H9 (cell line): ENCODE measurements at regions not wholly inside any gene's neighbourhood (a gene's known extent, or its start where the extent isn't known, plus 50 kb on each side); places are given as distances from the start of the nearest gene placed in this dataset.

Source experiments
- DNase-seq: peaks from one replicate; pipeline ENCODE4 v3.0.0-alpha.2; 2017
- H2AFZ ChIP-seq: one replicate; pipeline ENCODE4 v1.6.1; 2013; ENCODE audit warnings: mild to moderate bottlenecking, low read length, control low read depth, moderate library complexity
- H2AK5ac ChIP-seq: 2 replicates; pipeline ENCODE4 v1.6.1; 2013; ENCODE audit warnings: low read length, control low read depth, mixed read lengths; ENCODE audit not compliant: insufficient read length
- H2BK120ac ChIP-seq: one replicate; pipeline ENCODE4 v1.6.1; 2013; ENCODE audit warnings: low read depth, mild to moderate bottlenecking, low read length, control low read depth, inconsistent platforms; ENCODE audit not compliant: poor library complexity, severe bottlenecking
- H2BK12ac ChIP-seq: 2 replicates; pipeline ENCODE4 v1.6.1; 2013; ENCODE audit warnings: low read length, control low read depth, mixed read lengths, low read depth; ENCODE audit not compliant: insufficient read length
- H2BK15ac ChIP-seq: 2 replicates; pipeline ENCODE4 v1.6.1; 2013; ENCODE audit warnings: low read depth, low read length, control low read depth
- H2BK20ac ChIP-seq: one replicate; pipeline ENCODE4 v1.6.1; 2013; ENCODE audit warnings: low read depth, mild to moderate bottlenecking, low read length, control low read depth, inconsistent platforms; ENCODE audit not compliant: poor library complexity, severe bottlenecking
- H2BK5ac ChIP-seq: 2 replicates; pipeline ENCODE4 v1.6.1; 2013; ENCODE audit warnings: low read length, control low read depth, mixed read lengths; ENCODE audit not compliant: insufficient read length
- H3K14ac ChIP-seq: 2 replicates; pipeline ENCODE4 v1.6.1; 2013; ENCODE audit warnings: low read length, control low read depth; ENCODE audit not compliant: insufficient read depth
- H3K18ac ChIP-seq: 2 replicates; pipeline ENCODE4 v1.6.1; 2013; ENCODE audit warnings: low read depth, mild to moderate bottlenecking, mixed read lengths, low read length, control low read depth; ENCODE audit not compliant: insufficient read length
- H3K23ac ChIP-seq: 2 replicates; pipeline ENCODE4 v1.6.1; 2013; ENCODE audit warnings: low read length, control low read depth, mixed read lengths, low read depth; ENCODE audit not compliant: insufficient read length
- H3K23me2 ChIP-seq: 2 replicates; pipeline ENCODE4 v1.6.1; 2013; ENCODE audit warnings: low read depth, mild to moderate bottlenecking, mixed read lengths, low read length, control low read depth; ENCODE audit not compliant: insufficient read length, poor library complexity, severe bottlenecking
- H3K27ac ChIP-seq: 2 replicates; pipeline ENCODE4 v1.5.1; 2013; ENCODE audit warnings: low read length, control low read depth, mixed read lengths, low read depth; ENCODE audit not compliant: insufficient read length
- H3K27me3 ChIP-seq: 2 replicates; pipeline ENCODE4 v1.6.1; 2013; ENCODE audit warnings: low read length, control low read depth, inconsistent platforms; ENCODE audit not compliant: insufficient read depth
- H3K4ac ChIP-seq: 2 replicates; pipeline ENCODE4 v1.6.1; 2013; ENCODE audit warnings: low read depth, mild to moderate bottlenecking, control low read depth, inconsistent platforms, low read length, moderate library complexity
- H3K4me1 ChIP-seq: 2 replicates; pipeline ENCODE4 v1.6.1; 2013; ENCODE audit warnings: low read length, control low read depth, inconsistent platforms; ENCODE audit not compliant: insufficient read depth
- H3K4me2 ChIP-seq: 2 replicates; pipeline ENCODE4 v1.6.1; 2013; ENCODE audit warnings: low read length, control low read depth, mixed read lengths; ENCODE audit not compliant: insufficient read length, insufficient read depth
- H3K56ac ChIP-seq: 2 replicates; pipeline ENCODE4 v1.6.1; 2013; ENCODE audit warnings: low read depth, mild to moderate bottlenecking, mixed read lengths, low read length, control low read depth; ENCODE audit not compliant: insufficient read length
- H3K79me1 ChIP-seq: 2 replicates; pipeline ENCODE4 v1.6.1; 2013; ENCODE audit warnings: low read depth, mild to moderate bottlenecking, moderate library complexity, low read length, control low read depth, inconsistent platforms; ENCODE audit not compliant: insufficient read depth, poor library complexity, severe bottlenecking
- H3K79me2 ChIP-seq: 2 replicates; pipeline ENCODE4 v1.6.1; 2013; ENCODE audit warnings: low read length, control low read depth, inconsistent platforms; ENCODE audit not compliant: insufficient read depth
- H3K9ac ChIP-seq: 2 replicates; pipeline ENCODE4 v1.6.1; 2013; ENCODE audit warnings: low read length, control low read depth, mixed read lengths; ENCODE audit not compliant: insufficient read length; ENCODE audit errors: extremely low read depth
- H3K9me3 ChIP-seq: one replicate; pipeline ENCODE4 v1.6.1; 2013; ENCODE audit warnings: low read depth, low read length, inconsistent platforms; ENCODE audit not compliant: control insufficient read depth
- H3T11ph ChIP-seq: one replicate; pipeline ENCODE4 v1.6.1; 2013; ENCODE audit warnings: mild to moderate bottlenecking, low read length, control low read depth, inconsistent platforms
- H4K20me1 ChIP-seq: one replicate; pipeline ENCODE4 v1.6.1; 2013; ENCODE audit not compliant: control insufficient read depth, insufficient read length, insufficient read depth
- H4K5ac ChIP-seq: 2 replicates; pipeline ENCODE4 v1.6.1; 2013; ENCODE audit warnings: low read depth, mild to moderate bottlenecking, mixed read lengths, low read length, control low read depth; ENCODE audit not compliant: insufficient read length
- H4K8ac ChIP-seq: replicated peaks from 2 replicates; pipeline ENCODE4 v1.6.1; 2013; ENCODE audit warnings: low read length, control low read depth, mixed read lengths, low read depth; ENCODE audit not compliant: insufficient read length
- H4K91ac ChIP-seq: 2 replicates; pipeline ENCODE4 v1.6.1; 2013; ENCODE audit warnings: low read depth, mild to moderate bottlenecking, moderate library complexity, mixed read lengths, low read length, control low read depth; ENCODE audit not compliant: insufficient read length
- H3K27ac Mint-ChIP-seq, 3 experiments: 2 replicates in 2 of 3; 3 replicates in 1 of 3; pipeline ENCODE4 v1.8.0; 2020 to 2021; ENCODE audit warnings: mixed read lengths in 3 of 3, mild to moderate bottlenecking in 1 of 3, moderate library complexity in 1 of 3
- H3K27me3 Mint-ChIP-seq: 2 replicates; pipeline ENCODE4 v1.8.0; 2021; ENCODE audit warnings: low read depth, mild to moderate bottlenecking, moderate library complexity, mixed read lengths
- H3K36me3 Mint-ChIP-seq, 3 experiments: 2 replicates in 2 of 3; 3 replicates in 1 of 3; pipeline ENCODE4 v1.8.0; 2020 to 2021; ENCODE audit warnings: low read depth in 3 of 3, mixed read lengths in 3 of 3; ENCODE audit not compliant: insufficient read depth in 1 of 3
- H3K4me1 Mint-ChIP-seq, 2 experiments: 2 replicates each; pipeline ENCODE4 v1.8.0; 2020; ENCODE audit warnings: mixed read lengths in 2 of 2
- H3K4me3 Mint-ChIP-seq, 2 experiments: 2 replicates in 1 of 2; 3 replicates in 1 of 2; pipeline ENCODE4 v1.8.0; 2020 to 2021; ENCODE audit warnings: mild to moderate bottlenecking in 2 of 2, mixed read lengths in 2 of 2, moderate library complexity in 1 of 2
- H3K9me3 Mint-ChIP-seq, 2 experiments: 2 replicates in 1 of 2; 3 replicates in 1 of 2; pipeline ENCODE4 v1.8.0; 2020; ENCODE audit warnings: mild to moderate bottlenecking in 2 of 2, mixed read lengths in 2 of 2, moderate library complexity in 1 of 2
- CTCF ChIP-seq: fragments of 200-600 bp; sonication (generic); conservative IDR thresholded peaks from 3 replicates; pipeline ENCODE4 v1.8.0; 2021; ENCODE audit warnings: antibody characterized with exemption, mild to moderate bottlenecking

DNA sequence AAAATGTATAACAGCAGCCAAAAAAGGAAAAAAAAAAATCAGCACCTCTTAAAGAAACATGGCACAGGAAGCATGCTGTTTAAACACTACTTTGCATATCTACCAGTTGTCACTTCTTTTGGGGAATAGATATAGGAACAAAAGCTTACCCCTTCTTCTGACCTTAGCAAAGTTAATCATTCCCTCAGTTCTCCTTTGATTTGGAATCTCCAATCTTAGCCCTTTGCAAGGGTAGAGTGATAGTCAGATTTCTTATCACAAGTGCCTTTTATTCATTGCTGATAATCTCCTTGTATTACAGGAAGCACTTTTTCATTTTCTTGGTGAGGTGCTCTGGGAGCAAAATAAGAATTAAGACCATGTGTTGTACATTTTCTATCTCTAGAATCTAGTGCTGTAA lies 1327.6 kb downstream of the OLFM4 start:
- Histone ChIP-seq H4K20me1 (no peaks in the 10 kb centered on the region), H3K79me2 (no peaks in the 10 kb centered on the region), H3K23me2 (no peaks in the 10 kb centered on the region), H2BK12ac (no peak overlapping the region), H3K14ac (no peak overlapping the region), H3K18ac (no peak overlapping the region), H2BK5ac (no peak overlapping the region), H2BK120ac (no peak overlapping the region), H3T11ph (no peak overlapping the region), H2AK5ac (no peak overlapping the region), H4K5ac (no peak overlapping the region), H3K27ac (peak overlapping the region; percentile 58), H3K56ac (no peak overlapping the region), H3K4me2 (peak overlapping the region; percentile 7), H4K91ac (no peak overlapping the region), H3K9me3 (no peaks in the 10 kb centered on the region), H3K4ac (no peak overlapping the region), H3K27me3 (no peaks in the 10 kb centered on the region), H3K4me1 (peaks cover 2% of the 10 kb centered on the region; the same call in 1 of the 2 replicates), H2BK15ac (no peak overlapping the region), H3K23ac (no peak overlapping the region), H2BK20ac (no peak overlapping the region), H3K79me1 (no peaks in the 10 kb centered on the region), H2AFZ (no peak overlapping the region), H3K9ac (no peak overlapping the region), H4K8ac (no peak overlapping the region)
- peak overlapping the region; percentile 69 to 95 (median 84); a peak in 6 of 7 replicates for H3K27ac Mint-ChIP-seq
- H3K36me3 Mint-ChIP-seq, result peaks cover 2 to 18% (median 12%) of the 10 kb centered on the region in 3 experiments
- no peaks in the 10 kb centered on the region for H3K27me3 Mint-ChIP-seq
- TF ChIP-seq CTCF, result no peak
- peaks cover 6 to 10% of the 10 kb centered on the region in 2 experiments; a peak in 4 of 5 replicates for H3K9me3 Mint-ChIP-seq
- no peak for DNase-seq
- H3K4me3 Mint-ChIP-seq, result peak overlapping the region in 1 of 2 experiments; percentile 44; a peak in 2 of 5 replicates
- peaks cover 44 to 45% of the 10 kb centered on the region in 2 experiments for H3K4me1 Mint-ChIP-seq
